HepG2 (cell line): ENCODE measurements at regions not wholly inside any gene's neighbourhood (a gene's known extent, or its start where the extent isn't known, plus 50 kb on each side); places are given as distances from the start of the nearest gene placed in this dataset.

Experiments
- ATF1 ChIP-seq: IDR thresholded peaks from 2 replicates; pipeline ENCODE4 v1.6.1; 2016; ENCODE audit warnings: mild to moderate bottlenecking, control low read depth
- ATF7 ChIP-seq, 2 experiments: fragments of 450-650 bp in 1 of 2; sonication (generic) in 1 of 2; formaldehyde crosslinking in 1 of 2; IDR thresholded peaks; 2 replicates each; pipeline versions ENCODE4 v1.4.0 to v1.6.1; 2016 to 2020; ENCODE audit warnings: antibody characterized with exemption in 1 of 2, mild to moderate bottlenecking in 1 of 2, missing genetic modification reagents in 1 of 2
- ATRX ChIP-seq: sonication (generic); formaldehyde crosslinking; IDR thresholded peaks from 2 replicates; pipeline ENCODE4 v1.4.0; 2020; ENCODE audit warnings: missing genetic modification reagents, borderline replicate concordance
- CEBPZ ChIP-seq: IDR thresholded peaks from 2 replicates; pipeline ENCODE4 v1.6.1; 2012; ENCODE audit warnings: low read length, improper control_type of control experiment
- HNRNPUL1 ChIP-seq: fragments of 200-400 bp; formaldehyde crosslinking; IDR thresholded peaks from 2 replicates; pipeline ENCODE4 v1.6.1; 2017; ENCODE audit warnings: low read depth, mild to moderate bottlenecking, low read length, moderate library complexity
- KDM6A ChIP-seq: IDR thresholded peaks from 2 replicates; pipeline ENCODE4 v1.6.1; 2016; ENCODE audit warnings: low read depth
- MBD4 ChIP-seq: IDR thresholded peaks from 2 replicates; pipeline ENCODE4 v1.6.1; 2012; ENCODE audit warnings: low read length, inconsistent platforms, borderline replicate concordance
- RAD21 ChIP-seq: fragments of 450-650 bp; formaldehyde crosslinking; IDR thresholded peaks from 2 replicates; pipeline ENCODE4 v1.5.0; 2020; ENCODE audit warnings: mild to moderate bottlenecking
- REPIN1 ChIP-seq: sonication (generic); formaldehyde crosslinking; IDR thresholded peaks from 2 replicates; pipeline ENCODE4 v1.8.0; 2022; ENCODE audit warnings: missing genetic modification reagents, low read depth, mild to moderate bottlenecking, borderline replicate concordance
- RXRB ChIP-seq: IDR thresholded peaks from 2 replicates; pipeline ENCODE4 v1.6.1; 2016; ENCODE audit warnings: borderline replicate concordance, missing genetic modification reagents, missing compliant biosample characterization
- SMAD9 ChIP-seq: sonication (generic); formaldehyde crosslinking; IDR thresholded peaks from 2 replicates; pipeline ENCODE4 v1.5.1; 2020; ENCODE audit warnings: mild to moderate bottlenecking, missing genetic modification reagents
- SOX5 ChIP-seq: IDR thresholded peaks from 2 replicates; pipeline ENCODE4 v1.6.1; 2016; ENCODE audit warnings: borderline replicate concordance
- TSC22D2 ChIP-seq: sonication (generic); formaldehyde crosslinking; IDR thresholded peaks from 2 replicates; pipeline ENCODE4 v1.5.1; 2020; ENCODE audit warnings: missing genetic modification reagents, mild to moderate bottlenecking, borderline replicate concordance
- ZNF180 ChIP-seq: sonication (generic); formaldehyde crosslinking; IDR thresholded peaks from 2 replicates; pipeline ENCODE4 v1.4.0; 2020; ENCODE audit warnings: low read depth, missing genetic modification reagents, borderline replicate concordance
- ZNF263 ChIP-seq: sonication (generic); formaldehyde crosslinking; IDR thresholded peaks from 2 replicates; pipeline ENCODE4 v1.4.0; 2020; ENCODE audit warnings: missing genetic modification reagents
- ZNF550 ChIP-seq: sonication (generic); formaldehyde crosslinking; IDR thresholded peaks from 2 replicates; pipeline ENCODE4 v1.4.0; 2020; ENCODE audit warnings: mild to moderate bottlenecking, missing genetic modification reagents, borderline replicate concordance
- ZNF552 ChIP-seq: sonication (generic); formaldehyde crosslinking; IDR thresholded peaks from 2 replicates; pipeline ENCODE4 v1.9.0; 2022; ENCODE audit warnings: missing genetic modification reagents, mild to moderate bottlenecking, borderline replicate concordance
- ZNF776 ChIP-seq: sonication (generic); formaldehyde crosslinking; IDR thresholded peaks from 2 replicates; pipeline ENCODE4 v1.4.0; 2020; ENCODE audit warnings: mild to moderate bottlenecking, missing genetic modification reagents
- ZNF781 ChIP-seq: sonication (generic); formaldehyde crosslinking; IDR thresholded peaks from 2 replicates; pipeline ENCODE4 v1.5.1; 2020; ENCODE audit warnings: borderline replicate concordance, mild to moderate bottlenecking, missing genetic modification reagents; ENCODE audit errors: not compliant biosample characterization
- ZNF850 ChIP-seq: sonication (generic); formaldehyde crosslinking; conservative IDR thresholded peaks from 2 replicates; pipeline ENCODE4 v1.9.0; 2021; ENCODE audit warnings: mild to moderate bottlenecking, missing genetic modification reagents
- ZSCAN29 ChIP-seq: sonication (generic); formaldehyde crosslinking; conservative IDR thresholded peaks from 2 replicates; pipeline ENCODE4 v1.4.0; 2020; ENCODE audit warnings: mild to moderate bottlenecking, missing genetic modification reagents
- TF ChIP-seq, protein P1 (sequence below): sonication (generic); formaldehyde crosslinking; IDR thresholded peaks from 2 replicates; pipeline ENCODE4 v1.4.0; 2020; ENCODE audit warnings: missing genetic modification reagents
- TF ChIP-seq, protein P2 (sequence below): sonication (generic); formaldehyde crosslinking; IDR thresholded peaks from 2 replicates; pipeline ENCODE4 v1.8.1; 2023; ENCODE audit warnings: mild to moderate bottlenecking, missing genetic modification reagents
- TF ChIP-seq, protein P3 (sequence below): IDR thresholded peaks from 2 replicates; pipeline ENCODE4 v1.6.1; 2012; ENCODE audit warnings: inconsistent platforms
- TF ChIP-seq, protein P4 (sequence below): sonication (generic); formaldehyde crosslinking; IDR thresholded peaks from 2 replicates; pipeline ENCODE4; 2020; ENCODE audit warnings: missing genetic modification reagents, mild to moderate bottlenecking, borderline replicate concordance

GRCh38 chr15:53434174-53434678, 325.2 kb downstream of the WDR72 start (continued):
- no peak for TF ChIP-seq SMAD9
- TF ChIP-seq ATRX: no peak
- TF ChIP-seq ATF1 (CRISPR knock-in tag): peak; percentile 48; the same call in 1 of the 2 replicates
- TF ChIP-seq, protein P1, sequence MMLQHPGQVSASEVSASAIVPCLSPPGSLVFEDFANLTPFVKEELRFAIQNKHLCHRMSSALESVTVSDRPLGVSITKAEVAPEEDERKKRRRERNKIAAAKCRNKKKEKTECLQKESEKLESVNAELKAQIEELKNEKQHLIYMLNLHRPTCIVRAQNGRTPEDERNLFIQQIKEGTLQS: no peak
- no peak for TF ChIP-seq ZNF263 (CRISPR knock-in tag)
- no peak for TF ChIP-seq ZNF850
- TF ChIP-seq ZNF550: no peak
- TF ChIP-seq, protein P2, sequence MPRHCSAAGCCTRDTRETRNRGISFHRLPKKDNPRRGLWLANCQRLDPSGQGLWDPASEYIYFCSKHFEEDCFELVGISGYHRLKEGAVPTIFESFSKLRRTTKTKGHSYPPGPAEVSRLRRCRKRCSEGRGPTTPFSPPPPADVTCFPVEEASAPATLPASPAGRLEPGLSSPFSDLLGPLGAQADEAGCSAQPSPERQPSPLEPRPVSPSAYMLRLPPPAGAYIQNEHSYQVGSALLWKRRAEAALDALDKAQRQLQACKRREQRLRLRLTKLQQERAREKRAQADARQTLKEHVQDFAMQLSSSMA (CRISPR knock-in tag): no peak
- no peak for TF ChIP-seq TSC22D2 (CRISPR knock-in tag)
- TF ChIP-seq RAD21 (CRISPR knock-in tag): no peak
- TF ChIP-seq ZSCAN29 (CRISPR knock-in tag): peak; percentile 94
- no peak for TF ChIP-seq KDM6A (CRISPR knock-in tag)
- no peak for TF ChIP-seq ZNF776 (CRISPR knock-in tag)
- TF ChIP-seq, protein P3, sequence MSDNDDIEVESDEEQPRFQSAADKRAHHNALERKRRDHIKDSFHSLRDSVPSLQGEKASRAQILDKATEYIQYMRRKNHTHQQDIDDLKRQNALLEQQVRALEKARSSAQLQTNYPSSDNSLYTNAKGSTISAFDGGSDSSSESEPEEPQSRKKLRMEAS: peak; percentile 44; the same call in 1 of the 2 replicates
- no peak for TF ChIP-seq MBD4
- TF ChIP-seq, protein P4, sequence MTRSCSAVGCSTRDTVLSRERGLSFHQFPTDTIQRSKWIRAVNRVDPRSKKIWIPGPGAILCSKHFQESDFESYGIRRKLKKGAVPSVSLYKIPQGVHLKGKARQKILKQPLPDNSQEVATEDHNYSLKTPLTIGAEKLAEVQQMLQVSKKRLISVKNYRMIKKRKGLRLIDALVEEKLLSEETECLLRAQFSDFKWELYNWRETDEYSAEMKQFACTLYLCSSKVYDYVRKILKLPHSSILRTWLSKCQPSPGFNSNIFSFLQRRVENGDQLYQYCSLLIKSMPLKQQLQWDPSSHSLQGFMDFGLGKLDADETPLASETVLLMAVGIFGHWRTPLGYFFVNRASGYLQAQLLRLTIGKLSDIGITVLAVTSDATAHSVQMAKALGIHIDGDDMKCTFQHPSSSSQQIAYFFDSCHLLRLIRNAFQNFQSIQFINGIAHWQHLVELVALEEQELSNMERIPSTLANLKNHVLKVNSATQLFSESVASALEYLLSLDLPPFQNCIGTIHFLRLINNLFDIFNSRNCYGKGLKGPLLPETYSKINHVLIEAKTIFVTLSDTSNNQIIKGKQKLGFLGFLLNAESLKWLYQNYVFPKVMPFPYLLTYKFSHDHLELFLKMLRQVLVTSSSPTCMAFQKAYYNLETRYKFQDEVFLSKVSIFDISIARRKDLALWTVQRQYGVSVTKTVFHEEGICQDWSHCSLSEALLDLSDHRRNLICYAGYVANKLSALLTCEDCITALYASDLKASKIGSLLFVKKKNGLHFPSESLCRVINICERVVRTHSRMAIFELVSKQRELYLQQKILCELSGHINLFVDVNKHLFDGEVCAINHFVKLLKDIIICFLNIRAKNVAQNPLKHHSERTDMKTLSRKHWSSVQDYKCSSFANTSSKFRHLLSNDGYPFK (CRISPR knock-in tag): no peak
- TF ChIP-seq CEBPZ: no peak
- TF ChIP-seq REPIN1 (CRISPR knock-in tag): no peak; the same call in 1 of the 2 replicates
- TF ChIP-seq SOX5 (CRISPR knock-in tag): peak; percentile 97
- TF ChIP-seq ZNF180 (CRISPR knock-in tag): no peak
- no peak for TF ChIP-seq ZNF781 (CRISPR knock-in tag)
- TF ChIP-seq HNRNPUL1: no peak
- no peak for TF ChIP-seq ZNF552
- no peak for TF ChIP-seq ATF7 (IDR thresholded peaks at IDR 0.05)
- TF ChIP-seq ATF7 (CRISPR knock-in tag; IDR thresholded peaks at IDR 0.05): no peak
- peak; percentile 88 for TF ChIP-seq RXRB (CRISPR knock-in tag)
